ENCODE measurements at regions not wholly inside any gene's neighbourhood (a gene's known extent, or its start where the extent isn't known, plus 50 kb on each side); places are given as distances from the start of the nearest gene placed in this dataset.

- in situ Hi-C loops (cut with MboI; ENCODE audit: low pct_unique_long_range_greater_than_20kb, low sequenced_read_pairs): no loop called here
These were observed 260.2 kb downstream of the RERGL start for GRCh38 chr12:17829813-17830212.

GRCh38 chr12:17818931-17819330 lies 271.1 kb downstream of the RERGL start:
- in situ Hi-C loops (cut with MboI; ENCODE audit: low pct_unique_long_range_greater_than_20kb, low sequenced_read_pairs): no loop called here
- DNase-seq: no peak

More at GRCh38 chr12:17829813-17830212, 260.2 kb downstream of the RERGL start:
- no peak for DNase-seq

DNA sequence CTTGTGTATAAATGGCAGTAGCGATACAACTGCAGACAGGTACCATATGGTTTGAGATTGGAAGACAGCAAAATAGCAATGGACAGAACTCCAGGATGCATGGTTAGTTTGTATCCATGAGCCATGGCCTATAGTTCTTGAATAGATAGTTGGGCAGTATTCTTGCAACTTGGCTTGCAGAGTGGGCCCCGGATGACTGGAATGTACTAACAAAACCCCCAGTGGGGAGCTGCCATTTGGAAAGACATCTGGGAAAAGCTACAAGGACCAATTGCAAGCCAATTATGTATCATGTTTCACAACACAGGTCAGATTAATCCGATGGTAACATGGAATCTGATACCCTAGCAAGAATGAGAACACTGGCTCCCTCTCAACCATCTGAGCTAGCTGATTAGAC lies 279.6 kb downstream of the RERGL start:
- DNase-seq: no peak
- in situ Hi-C loops (cut with MboI; ENCODE audit: low pct_unique_long_range_greater_than_20kb, low sequenced_read_pairs): no loop called here

DNA sequence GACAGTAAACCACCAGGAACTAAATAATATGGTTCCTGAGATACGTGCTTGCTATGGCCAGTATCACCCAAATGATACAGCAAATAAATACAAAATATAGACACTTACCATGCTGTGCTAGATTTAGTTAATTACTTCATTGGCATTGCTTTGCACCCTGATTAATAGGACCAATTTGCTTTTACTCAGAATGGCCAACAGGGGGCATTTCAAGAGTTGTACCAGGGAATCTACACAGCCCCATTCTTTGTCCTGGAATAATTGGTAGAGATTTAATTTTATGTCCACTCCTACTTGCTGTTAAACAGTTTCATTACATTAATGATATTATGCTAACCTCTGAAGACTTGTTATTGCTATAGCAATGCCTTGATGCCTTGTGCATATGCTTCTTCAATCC lies 280.8 kb downstream of the RERGL start:
- in situ Hi-C loops (cut with MboI; ENCODE audit: low pct_unique_long_range_greater_than_20kb, low sequenced_read_pairs): no loop called here
- DNase-seq: no peak

GRCh38 chr12:17802657-17803641 lies 287.0 kb downstream of the RERGL start:
- in situ Hi-C loops (cut with MboI; ENCODE audit: low pct_unique_long_range_greater_than_20kb, low sequenced_read_pairs): no loop called here
- DNase-seq: no peak

DNA sequence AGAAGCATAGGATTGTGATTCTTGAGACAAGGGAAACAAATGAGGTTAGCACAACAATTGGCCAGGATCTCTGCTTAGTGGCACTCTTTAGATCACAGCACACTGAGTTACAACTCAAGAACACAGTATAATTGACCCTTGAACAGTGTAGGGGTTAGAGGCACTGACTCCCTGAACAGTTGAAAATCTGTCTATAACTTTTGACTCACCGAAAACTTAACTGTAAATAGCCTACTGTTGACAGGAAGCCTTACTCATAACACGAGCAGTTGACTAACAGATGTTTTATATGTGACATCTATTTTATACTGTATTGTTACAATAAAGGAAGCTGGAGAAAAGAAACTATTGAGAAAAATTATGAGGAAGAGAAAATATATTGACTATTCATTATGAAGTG lies 296.1 kb downstream of the RERGL start:
- no peak for DNase-seq
- in situ Hi-C loops (cut with MboI; ENCODE audit: low pct_unique_long_range_greater_than_20kb, low sequenced_read_pairs): no loop called here

DNA sequence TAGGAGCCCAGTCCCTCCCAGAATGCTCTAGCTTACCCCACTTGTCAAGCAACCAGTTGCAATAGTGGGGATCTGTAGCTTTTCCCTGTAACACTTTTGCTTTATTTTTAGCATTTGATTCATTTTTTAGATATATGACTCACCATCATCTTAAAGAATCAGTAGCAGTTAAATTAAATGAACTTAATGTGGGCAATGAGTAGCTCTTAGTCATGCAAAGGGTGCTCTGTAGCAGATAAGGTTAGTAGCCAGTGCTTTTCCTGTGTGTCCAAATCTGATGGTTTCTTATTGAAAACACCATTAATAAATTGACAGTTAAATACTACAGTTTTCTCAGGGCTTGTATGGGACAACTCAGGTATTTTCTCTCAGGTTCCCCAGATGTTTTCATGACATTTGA lies 311.8 kb downstream of the RERGL start:
- in situ Hi-C loops (cut with MboI; ENCODE audit: low pct_unique_long_range_greater_than_20kb, low sequenced_read_pairs): loop anchor here (10.0 kb wide), 1 partner anchor 87 kb away; no protein-coding TSS in a partner anchor
- no peak for DNase-seq

DNA sequence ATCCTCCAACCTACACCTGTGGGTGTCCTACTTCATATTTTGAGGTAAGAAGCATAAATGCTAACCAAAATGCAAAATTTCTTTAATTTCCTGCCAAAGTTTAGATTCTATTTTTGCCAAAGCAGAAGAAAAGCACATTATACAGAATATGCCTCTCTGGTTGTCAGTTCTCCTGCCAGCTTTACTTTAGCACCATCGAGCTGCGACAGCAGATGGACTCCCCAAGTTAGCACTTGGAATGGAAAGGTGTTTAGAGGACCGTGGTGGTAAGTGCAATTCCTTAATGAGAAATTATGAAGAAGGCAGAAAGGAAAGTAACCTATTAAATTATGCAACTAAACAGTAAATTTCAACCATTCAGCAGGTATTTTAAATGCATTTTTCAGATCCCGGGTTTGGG lies 326.6 kb downstream of the RERGL start:
- no peak for DNase-seq
- in situ Hi-C loops (cut with MboI; ENCODE audit: low pct_unique_long_range_greater_than_20kb, low sequenced_read_pairs): no loop called here

- DNase-seq: no peak
- in situ Hi-C loops (cut with MboI; ENCODE audit: low pct_unique_long_range_greater_than_20kb, low sequenced_read_pairs): no loop called here
These were observed 330.0 kb downstream of the RERGL start for GRCh38 chr12:17759982-17760381.
